HG03460 (cell line): ENCODE measurements at regions not wholly inside any gene's neighbourhood (a gene's known extent, or its start where the extent isn't known, plus 50 kb on each side); places are given as distances from the start of the nearest gene placed in this dataset.
"Not testable (repeated sequence)": the region's sequence is repeated elsewhere in the genome, so short reads cannot be mapped to it uniquely, and the experiment has no call there.

Source experiments
- ATAC-seq: cut with Tn5 transposase; IDR thresholded peaks from one replicate; pipeline ENCODE4 v1.9.1; 2021; ENCODE audit not compliant: unreplicated experiment

- no peak for ATAC-seq
Measured at GRCh38 chr14:82766123-82766522, 1232.5 kb upstream of the SEL1L start.

GRCh38 chr14:82766996-82767395 lies 1233.3 kb upstream of the SEL1L start:
- no peak for ATAC-seq

GRCh38 chr14:82776958-82777357 lies 1243.3 kb upstream of the SEL1L start:
- no peak for ATAC-seq

- ATAC-seq = no peak
Measured at GRCh38 chr14:82778008-82778590, 1244.4 kb upstream of the SEL1L start.

DNA sequence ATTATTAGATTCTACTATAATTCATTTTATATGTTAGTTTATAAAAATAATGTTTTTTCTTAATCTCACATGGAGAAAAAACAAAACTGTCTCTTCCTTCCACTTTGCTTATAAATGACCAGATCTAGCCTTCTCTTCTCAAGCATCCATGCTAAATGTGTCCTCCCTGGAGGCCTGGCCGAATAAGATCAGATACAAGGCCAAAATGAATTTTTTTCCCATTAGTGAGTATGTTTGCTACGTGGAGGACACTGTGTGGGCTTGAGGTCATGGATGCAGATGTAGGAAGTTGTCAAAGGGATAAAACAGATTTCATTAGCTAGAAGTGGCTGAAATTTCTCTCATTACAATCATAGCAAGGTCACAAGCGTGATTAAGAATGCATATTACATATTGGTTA lies 1244.9 kb upstream of the SEL1L start:
- no peak for ATAC-seq

DNA sequence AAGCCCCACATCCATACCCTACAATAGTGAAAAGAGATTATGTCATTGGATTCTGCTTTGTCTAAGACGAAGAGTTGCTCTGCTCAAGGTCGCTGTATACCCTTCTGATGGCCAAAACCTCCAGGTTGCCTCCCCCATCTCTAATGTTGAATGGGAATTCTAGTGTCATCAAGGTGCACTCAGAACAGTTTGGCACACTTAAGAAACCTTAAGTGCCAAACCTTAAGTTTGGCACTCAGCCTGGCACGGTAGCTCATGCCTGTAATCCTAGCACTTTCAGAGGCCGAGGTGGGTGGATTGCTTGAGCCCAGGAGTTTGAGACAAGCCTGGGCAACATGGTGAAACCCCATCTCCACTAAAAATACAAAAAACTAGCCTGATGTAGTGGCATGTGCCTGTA lies 1245.6 kb upstream of the SEL1L start:
- ATAC-seq = no peak

DNA sequence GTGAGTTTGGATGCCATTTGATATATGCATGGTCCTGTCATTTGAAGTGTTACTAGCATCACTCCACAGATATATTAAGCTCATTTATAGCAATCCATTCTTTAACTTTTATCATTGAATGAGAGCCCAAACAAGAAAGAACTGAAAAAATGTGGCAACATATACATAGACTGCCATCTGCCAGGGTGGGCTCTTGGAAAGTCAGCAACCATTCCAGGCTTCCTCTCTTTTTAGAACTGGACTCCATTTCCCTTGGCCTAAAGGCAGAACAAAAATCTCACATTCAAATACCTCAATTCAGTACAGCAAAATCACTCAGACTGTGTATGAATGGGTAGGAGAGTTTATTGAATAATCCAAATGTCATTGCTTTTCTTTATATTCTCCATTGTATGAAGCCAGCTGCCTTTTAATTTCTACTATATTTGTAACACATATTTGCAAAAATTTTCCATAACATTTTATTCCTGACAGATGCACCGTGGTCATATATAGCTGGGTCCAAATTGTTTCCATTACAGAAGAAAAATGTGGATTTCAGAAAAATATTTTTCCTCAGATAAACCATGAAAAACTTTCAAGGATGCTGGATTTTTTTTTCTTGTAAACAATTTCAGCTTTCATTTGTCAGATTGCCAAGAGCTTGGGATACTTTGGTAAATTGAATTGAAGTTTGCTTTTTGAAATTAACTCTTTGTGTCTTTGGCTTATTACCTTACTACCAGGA lies 1252.3 kb upstream of the SEL1L start:
- ATAC-seq = no peak

GRCh38 chr14:82786483-82786880 lies 1252.8 kb upstream of the SEL1L start:
- no peak for ATAC-seq

- ATAC-seq = no peak
Measured at GRCh38 chr14:82796086-82796485, 1262.4 kb upstream of the SEL1L start.

- ATAC-seq = no peak
Measured at GRCh38 chr14:82798276-82798675, 1264.6 kb upstream of the SEL1L start.

DNA sequence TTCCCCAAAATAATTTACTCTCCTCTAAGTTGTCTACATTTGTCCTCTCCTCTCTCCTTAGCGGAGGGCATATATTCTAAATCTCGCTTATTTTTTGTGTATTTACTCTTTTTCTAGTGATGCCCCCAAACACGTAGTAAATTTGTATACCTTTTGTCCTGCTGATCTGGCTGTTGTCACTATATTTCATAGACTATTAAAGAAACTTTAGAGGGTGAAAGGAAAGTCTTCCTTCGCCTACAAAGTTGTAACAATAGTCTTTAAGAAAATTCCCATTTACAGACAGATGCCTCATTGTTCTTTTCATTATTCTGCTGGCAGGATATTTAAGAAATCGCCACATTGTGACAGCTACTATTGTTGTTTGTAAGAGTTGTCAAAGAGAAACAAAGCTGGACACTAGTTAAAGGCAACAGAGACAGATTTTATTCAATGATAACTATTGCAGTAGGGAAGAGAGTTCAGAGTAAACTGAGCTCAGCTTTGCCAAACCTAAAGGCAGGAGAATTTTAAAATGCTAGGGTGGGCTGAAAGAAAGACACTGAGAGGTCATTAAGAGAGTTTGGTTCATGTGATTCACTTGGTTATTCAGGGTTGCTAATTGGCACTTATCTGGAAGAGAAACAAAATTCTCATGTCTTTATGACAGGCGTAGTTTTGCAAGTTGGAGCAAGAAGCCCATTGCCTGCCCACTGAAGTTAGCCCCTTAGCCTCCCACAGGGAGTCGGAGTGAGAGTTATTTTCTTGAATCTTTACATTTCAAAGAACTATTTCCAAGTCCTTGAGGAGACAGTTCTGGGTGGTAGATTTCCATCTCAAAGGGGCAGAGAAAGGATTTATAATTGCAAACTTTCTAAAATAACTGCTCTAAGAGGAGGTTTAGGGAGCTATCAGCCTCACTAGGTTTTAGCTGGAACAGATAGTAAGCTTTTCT lies 1272.5 kb upstream of the SEL1L start:
- ATAC-seq = no peak

GRCh38 chr14:82811246-82811645 lies 1277.6 kb upstream of the SEL1L start:
- ATAC-seq = no peak

DNA sequence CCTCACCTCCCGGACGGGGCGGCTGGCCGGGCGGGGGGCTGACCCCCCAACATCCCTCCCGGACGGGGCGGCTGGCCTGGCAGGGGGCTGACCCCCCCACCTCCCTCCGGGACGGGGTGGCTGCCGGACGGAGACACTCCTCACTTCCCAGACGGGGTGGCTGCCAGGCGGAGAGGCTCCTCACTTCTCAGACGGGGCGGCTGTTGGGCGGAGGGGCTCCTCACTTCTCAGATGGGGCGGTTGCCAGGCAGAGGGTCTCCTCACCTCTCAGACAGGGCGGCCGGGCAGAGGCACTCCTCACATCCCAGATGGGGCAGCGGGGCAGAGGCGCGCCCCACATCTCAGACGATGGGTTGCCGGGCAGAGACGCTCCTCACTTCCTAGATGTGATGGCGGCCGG lies 1280.7 kb upstream of the SEL1L start:
- not testable (repeated sequence) for ATAC-seq

- ATAC-seq = no peak
Measured at GRCh38 chr14:82830596-82830995, 1296.9 kb upstream of the SEL1L start.

- no peak for ATAC-seq
Measured at GRCh38 chr14:82836256-82836950, 1302.8 kb upstream of the SEL1L start.

- ATAC-seq = no peak
Measured at GRCh38 chr14:82837611-82838140, 1304.0 kb upstream of the SEL1L start.

DNA sequence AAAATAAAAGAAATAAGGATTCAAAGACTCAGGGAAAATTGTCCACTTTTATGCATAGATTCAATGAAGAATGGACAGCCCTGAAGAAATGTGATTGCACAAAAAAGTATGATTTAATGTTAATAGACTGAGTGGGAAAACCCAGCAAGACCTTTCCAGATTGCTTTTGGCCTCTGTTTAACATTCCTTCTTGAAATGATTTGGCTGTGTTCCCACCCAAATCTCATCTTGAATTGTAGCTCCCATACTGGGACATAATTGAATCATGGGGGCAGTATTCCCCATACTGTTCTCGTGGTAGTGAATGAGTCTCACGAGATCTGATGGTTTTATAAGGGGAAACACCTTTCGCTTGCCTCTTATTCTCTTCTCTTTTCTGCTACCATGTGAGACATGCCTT lies 1316.9 kb upstream of the SEL1L start:
- no peak for ATAC-seq

- no peak for ATAC-seq
Measured at GRCh38 chr14:82854131-82854530, 1320.5 kb upstream of the SEL1L start.

- no peak for ATAC-seq
Measured at GRCh38 chr14:82854901-82855300, 1321.2 kb upstream of the SEL1L start.

GRCh38 chr14:82855912-82856391 lies 1322.3 kb upstream of the SEL1L start:
- no peak for ATAC-seq

- ATAC-seq = no peak
Measured at GRCh38 chr14:82861313-82861712, 1327.7 kb upstream of the SEL1L start.
